G401.6 (cell line): ENCODE measurements at regions not wholly inside any gene's neighbourhood (a gene's known extent, or its start where the extent isn't known, plus 50 kb on each side); places are given as distances from the start of the nearest gene placed in this dataset.

ENCODE experiments used
- FAIRE-seq: peaks from 2 replicates; lab custom pipeline; 2012; peaks lifted over from hg19 to GRCh38; lab: Jason Lieb, UNC

DNA sequence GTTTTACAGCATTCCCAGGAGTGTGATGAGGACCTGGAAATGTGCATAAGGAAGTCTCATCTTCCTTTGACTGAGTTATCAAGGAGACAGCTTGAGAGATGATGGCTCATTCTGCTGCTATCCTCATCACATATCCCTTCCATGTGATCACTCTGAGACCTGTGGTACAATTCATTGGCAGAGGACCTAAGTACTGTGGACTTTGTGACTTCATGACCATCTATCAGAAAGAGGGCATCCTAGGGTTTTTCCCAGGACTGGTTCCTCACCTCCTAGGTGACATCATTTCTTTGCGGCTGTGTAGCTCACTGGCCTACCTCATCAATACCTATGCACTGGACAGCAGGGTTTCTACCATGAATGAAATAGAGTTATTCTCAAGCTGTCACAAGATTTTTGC lies 172.1 kb upstream of the PLEKHG7 start:
- FAIRE-seq: no peak

DNA sequence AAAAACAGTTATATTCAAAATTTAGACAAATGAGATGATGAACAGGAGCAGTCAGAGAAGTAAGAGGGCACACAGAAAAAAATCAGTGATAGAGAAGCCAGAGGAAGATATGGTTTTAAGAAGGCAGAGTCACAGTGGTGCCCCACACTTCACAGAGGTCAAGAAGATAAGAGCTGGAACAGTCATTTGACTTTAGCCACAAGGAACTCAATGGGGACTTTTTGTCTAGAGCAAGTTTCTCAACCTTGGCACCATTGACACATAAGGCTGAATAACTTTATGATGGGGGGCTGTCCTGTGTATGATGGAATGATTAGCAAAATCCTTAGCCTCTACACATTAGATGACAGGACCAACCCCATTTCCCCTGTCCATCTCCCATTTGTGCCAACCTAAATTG lies 172.8 kb upstream of the PLEKHG7 start:
- no peak for FAIRE-seq

- FAIRE-seq: no peak
These were observed 174.2 kb upstream of the PLEKHG7 start for GRCh38 chr12:92528586-92528985.

DNA sequence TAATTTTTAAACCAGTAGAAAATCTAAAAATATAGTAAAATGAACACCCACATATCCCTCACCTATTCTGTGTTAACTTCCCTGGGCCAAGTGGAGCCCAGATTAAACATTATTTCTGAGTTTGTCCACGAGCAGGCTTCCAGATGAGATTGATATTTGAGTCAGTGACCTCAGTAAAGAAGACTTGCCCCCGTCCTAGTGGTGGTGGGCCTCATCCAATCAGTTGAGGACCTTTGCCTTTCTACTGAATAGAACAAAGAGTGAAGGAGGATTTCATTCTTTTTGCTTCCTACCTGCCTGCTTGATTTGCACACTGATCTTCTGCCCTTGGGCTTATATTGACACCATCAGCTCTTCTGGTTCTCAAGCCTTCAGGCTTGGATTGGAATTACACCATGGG lies 174.7 kb upstream of the PLEKHG7 start:
- no peak for FAIRE-seq

- no peak for FAIRE-seq
These were observed 178.3 kb upstream of the PLEKHG7 start for GRCh38 chr12:92524489-92524888.

GRCh38 chr12:92520511-92520910 lies 182.3 kb upstream of the PLEKHG7 start:
- no peak for FAIRE-seq

GRCh38 chr12:92519284-92519683 lies 183.5 kb upstream of the PLEKHG7 start:
- no peak for FAIRE-seq

DNA sequence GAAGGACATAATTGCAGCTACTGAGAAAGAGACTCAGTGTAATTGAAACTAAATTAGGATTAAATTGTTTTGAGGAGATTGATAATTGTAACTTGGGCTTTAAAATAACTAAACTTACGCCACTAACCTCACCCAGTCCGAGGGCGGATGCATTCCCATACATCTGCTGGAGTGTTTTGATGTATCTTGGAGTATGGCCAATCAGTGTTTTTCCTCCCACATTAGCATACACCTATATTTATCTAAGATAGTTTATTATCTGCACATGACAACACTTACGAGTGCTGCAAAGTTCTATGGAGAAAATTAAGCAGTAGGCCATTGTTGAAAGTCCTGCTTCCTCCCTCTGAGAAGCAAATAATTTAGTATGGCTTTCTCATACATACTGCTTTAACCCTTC lies 184.7 kb upstream of the PLEKHG7 start:
- no peak for FAIRE-seq

GRCh38 chr12:92516277-92516600 lies 186.6 kb upstream of the PLEKHG7 start:
- FAIRE-seq: no peak

- no peak for FAIRE-seq
These were observed 189.5 kb upstream of the PLEKHG7 start for GRCh38 chr12:92513231-92513730.

GRCh38 chr12:92511786-92512185 lies 191.0 kb upstream of the PLEKHG7 start:
- FAIRE-seq: no peak

DNA sequence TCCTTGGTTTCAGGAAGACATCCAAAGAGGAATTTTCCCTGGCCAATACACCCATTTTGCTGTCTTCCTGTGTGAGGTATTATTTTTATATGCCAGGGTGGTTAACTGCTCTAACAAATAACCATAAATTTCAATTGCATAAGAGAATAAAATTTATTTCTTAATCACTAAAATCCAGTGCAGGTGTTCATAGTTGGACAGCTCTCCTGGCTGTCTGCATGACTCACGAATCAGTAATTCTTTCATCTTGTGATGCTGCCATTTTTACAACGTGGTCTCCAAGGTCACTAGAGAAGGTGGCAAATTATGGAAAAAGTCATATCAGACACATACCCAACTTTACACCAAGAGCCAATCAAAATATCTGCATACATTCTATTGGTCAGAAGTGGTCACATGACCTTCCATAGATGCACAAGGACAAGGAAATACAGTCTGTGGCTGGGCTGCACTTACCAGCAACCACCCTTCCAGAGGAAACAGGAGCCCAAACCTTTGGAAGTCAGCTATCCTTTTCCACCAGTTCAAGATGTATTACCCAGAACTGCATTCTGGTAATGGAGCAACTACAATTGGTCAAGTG lies 193.5 kb upstream of the PLEKHG7 start:
- no peak for FAIRE-seq

GRCh38 chr12:92506891-92507290 lies 195.9 kb upstream of the PLEKHG7 start:
- FAIRE-seq: no peak

- no peak for FAIRE-seq
These were observed 196.3 kb upstream of the PLEKHG7 start for GRCh38 chr12:92506460-92506859.

DNA sequence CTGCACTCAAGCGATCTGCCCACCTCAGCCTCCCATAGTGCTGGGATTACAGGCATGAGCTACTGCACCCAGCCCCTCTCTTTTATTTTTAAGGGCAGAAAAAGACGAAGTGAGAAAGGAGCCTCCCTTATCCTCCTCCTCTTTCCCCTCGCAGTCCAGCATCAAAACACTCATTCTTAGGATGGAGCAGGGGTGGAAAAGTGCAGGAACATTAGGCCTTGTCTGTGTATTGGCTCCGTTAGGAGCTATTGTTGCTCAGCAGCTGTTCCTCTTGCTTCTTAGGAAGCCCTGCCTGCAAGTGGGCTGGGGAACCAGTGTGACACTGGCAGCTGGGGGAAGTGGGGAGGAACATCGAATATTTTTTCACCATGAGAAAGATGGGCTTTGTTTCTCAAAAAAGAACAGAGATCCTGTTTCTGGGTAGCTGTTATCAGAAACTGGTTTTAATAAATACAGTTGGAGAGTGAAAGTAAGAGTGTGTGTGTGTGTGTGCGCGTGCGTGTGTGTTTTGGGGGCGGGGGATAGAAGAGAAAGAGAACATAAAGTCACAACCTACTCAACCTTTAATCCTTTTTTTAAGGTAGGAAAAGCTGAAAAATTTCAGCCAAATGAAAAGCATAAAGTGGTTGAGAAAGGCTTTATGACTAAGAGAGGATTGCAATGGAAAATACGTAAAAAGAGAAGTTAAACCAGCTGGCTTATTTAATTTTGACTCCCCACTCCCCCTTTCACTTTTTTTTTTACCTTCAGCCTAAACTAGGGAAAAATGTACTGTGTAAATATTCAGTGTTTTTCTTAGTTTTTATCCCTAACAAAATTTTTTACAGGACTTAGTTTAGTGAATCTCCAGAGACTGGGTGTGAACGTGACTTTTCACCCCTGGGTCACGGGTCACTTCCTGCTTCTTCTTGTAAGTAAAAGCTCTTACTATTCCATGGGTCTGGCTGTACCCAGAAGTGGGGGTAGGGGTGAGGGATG lies 197.2 kb upstream of the PLEKHG7 start:
- no peak for FAIRE-seq

DNA sequence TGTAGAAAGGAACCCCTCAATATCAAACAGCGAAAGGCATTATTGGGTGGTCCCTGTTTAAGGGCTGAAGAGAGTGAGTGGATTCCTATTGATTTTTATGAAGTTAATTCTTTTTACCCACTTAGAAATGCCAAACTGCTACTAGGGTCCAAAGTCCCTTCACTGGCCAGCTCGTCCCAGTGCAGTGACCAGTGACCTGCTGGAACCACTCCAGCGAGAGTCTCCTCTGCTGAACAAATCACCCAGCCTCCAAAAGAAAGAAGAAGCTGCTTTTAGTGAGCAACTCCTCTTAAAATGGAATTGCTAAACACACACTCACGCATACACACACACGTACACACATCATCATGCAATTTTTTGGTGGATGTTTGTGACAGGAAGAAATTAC lies 198.2 kb upstream of the PLEKHG7 start:
- no peak for FAIRE-seq

- FAIRE-seq: no peak
These were observed 198.7 kb upstream of the PLEKHG7 start for GRCh38 chr12:92503971-92504593.

- FAIRE-seq: no peak
These were observed 199.5 kb upstream of the PLEKHG7 start for GRCh38 chr12:92503029-92503931.

DNA sequence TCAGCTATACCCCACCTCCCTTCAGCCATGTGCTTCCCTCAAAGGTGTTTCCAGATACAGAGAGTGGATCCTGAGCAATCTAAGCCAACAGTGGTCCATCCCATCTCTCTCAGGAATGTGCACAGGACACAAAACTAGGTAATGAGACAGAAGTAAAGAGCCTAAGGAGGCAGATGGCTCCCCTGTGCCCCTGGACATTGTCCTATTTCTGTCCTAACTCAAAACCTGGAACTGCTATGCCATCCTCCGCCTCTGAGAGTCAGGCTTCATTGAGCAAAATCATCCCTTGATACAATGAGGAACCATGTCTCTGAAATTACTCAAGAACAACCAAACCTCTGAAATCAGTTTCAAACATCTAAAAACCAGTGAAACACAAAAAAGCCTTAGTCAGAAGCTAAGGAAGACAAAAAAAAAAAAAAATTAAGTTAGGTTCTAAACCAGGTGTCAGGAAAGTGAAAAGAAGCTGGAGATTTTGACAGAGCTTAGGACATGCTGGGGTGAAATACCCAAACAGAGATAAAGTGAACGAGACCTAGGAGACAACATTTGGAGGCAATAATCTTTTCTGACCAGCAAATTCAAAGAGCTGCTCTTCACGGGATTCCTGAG lies 200.3 kb upstream of the PLEKHG7 start:
- FAIRE-seq: no peak

GRCh38 chr12:92496790-92497189 lies 206.0 kb upstream of the PLEKHG7 start:
- no peak for FAIRE-seq

DNA sequence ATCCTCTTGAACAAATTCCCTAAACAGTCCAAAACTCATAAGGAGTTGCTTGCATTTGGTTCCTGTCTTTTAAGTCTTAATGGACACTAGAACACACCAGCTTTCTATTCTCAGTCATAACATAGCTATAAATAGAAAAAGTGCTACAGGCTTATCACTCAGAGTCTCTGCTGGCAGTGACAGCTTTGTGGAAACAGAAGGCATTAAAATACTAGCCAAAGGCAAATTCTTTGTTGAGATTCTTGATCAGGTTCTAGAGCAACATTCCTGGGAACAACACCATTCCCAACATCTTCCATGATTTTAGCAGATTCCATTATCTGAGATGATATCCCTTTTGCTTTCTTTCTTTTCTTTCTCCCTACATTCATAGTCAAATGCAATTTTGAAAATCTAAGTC lies 207.7 kb upstream of the PLEKHG7 start:
- FAIRE-seq: no peak

DNA sequence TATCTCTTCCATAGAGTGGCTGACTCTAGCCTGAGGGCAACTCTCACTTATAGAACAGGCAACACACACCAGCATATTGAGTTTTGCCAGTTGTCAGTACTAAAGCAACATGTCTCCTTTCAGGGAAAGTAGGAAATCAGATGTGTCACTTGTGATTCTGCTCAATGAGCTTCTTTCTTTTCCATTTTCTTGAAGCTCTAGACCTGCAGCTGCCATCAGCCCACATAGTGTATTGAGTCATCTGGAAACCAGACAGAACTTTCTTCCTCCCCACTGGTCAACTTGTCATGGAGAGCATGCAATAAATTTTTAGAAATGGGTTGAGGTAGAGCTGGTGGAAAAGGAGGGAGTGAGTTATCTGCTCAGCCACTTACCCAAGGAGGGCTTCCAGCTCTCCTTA lies 209.0 kb upstream of the PLEKHG7 start:
- no peak for FAIRE-seq
